GM12872 (cell line): ENCODE measurements at regions not wholly inside any gene's neighbourhood (a gene's known extent, or its start where the extent isn't known, plus 50 kb on each side); places are given as distances from the start of the nearest gene placed in this dataset.

ENCODE experiments used
- TF ChIP-seq, protein P1 (sequence below): IDR thresholded peaks from 3 replicates; pipeline ENCODE4 v1.5.1; 2011; ENCODE audit warnings: low read depth, mild to moderate bottlenecking, low read length, moderate library complexity; ENCODE audit not compliant: insufficient read depth

GRCh38 chr16:76226011-76226410 lies 51.2 kb upstream of the CNTNAP4 start:
- TF ChIP-seq, protein P1, sequence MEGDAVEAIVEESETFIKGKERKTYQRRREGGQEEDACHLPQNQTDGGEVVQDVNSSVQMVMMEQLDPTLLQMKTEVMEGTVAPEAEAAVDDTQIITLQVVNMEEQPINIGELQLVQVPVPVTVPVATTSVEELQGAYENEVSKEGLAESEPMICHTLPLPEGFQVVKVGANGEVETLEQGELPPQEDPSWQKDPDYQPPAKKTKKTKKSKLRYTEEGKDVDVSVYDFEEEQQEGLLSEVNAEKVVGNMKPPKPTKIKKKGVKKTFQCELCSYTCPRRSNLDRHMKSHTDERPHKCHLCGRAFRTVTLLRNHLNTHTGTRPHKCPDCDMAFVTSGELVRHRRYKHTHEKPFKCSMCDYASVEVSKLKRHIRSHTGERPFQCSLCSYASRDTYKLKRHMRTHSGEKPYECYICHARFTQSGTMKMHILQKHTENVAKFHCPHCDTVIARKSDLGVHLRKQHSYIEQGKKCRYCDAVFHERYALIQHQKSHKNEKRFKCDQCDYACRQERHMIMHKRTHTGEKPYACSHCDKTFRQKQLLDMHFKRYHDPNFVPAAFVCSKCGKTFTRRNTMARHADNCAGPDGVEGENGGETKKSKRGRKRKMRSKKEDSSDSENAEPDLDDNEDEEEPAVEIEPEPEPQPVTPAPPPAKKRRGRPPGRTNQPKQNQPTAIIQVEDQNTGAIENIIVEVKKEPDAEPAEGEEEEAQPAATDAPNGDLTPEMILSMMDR: no peak

GRCh38 chr16:76226481-76226880 lies 50.7 kb upstream of the CNTNAP4 start:
- TF ChIP-seq, protein P1: no peak
